Cardiac muscle cell (in vitro differentiated cells and primary cell): ENCODE measurements at regions not wholly inside any gene's neighbourhood (a gene's known extent, or its start where the extent isn't known, plus 50 kb on each side); places are given as distances from the start of the nearest gene placed in this dataset.
A peak's percentile ranks its signal among the peaks of the same experiment; 100 is the strongest.

ENCODE experiments used
- DNase-seq, 2 donors: peaks; one replicate each; pipeline versions ENCODE4 v3.0.0 to v3.0.0-alpha.2; 2010 to 2017; ENCODE audit warnings: low read depth in 1 of 2, low spot score in 1 of 2
- H3K27ac ChIP-seq: fragments of 200-600 bp; sonication (generic); 2 replicates; pipeline ENCODE4 v1.5.1; 2016
- H3K27me3 ChIP-seq: fragments of 200-600 bp; sonication (generic); 2 replicates; pipeline ENCODE4 v1.6.0; 2016; ENCODE audit warnings: control low read depth
- H3K36me3 ChIP-seq: fragments of 200-600 bp; sonication (generic); 2 replicates; pipeline ENCODE4 v1.5.1; 2016; ENCODE audit warnings: control low read depth
- H3K4me1 ChIP-seq: fragments of 200-600 bp; sonication (generic); 2 replicates; pipeline ENCODE4 v1.8.1; 2017; ENCODE audit warnings: low read depth, mild to moderate bottlenecking, mixed run types
- H3K4me3 ChIP-seq: fragments of 200-600 bp; sonication (generic); 2 replicates; pipeline ENCODE4 v1.5.1; 2016; ENCODE audit warnings: mild to moderate bottlenecking
- H3K9me3 ChIP-seq: fragments of 200-600 bp; sonication (generic); 2 replicates; pipeline ENCODE4 v1.5.1; 2017; ENCODE audit warnings: low read depth, mild to moderate bottlenecking, control low read depth
- CTCF ChIP-seq: IDR thresholded peaks from 2 replicates; pipeline ENCODE4 v1.5.1; 2012; ENCODE audit warnings: low read depth, mild to moderate bottlenecking, low read length

GRCh38 chr11:133706925-133707794 is 138.2 kb downstream of the SPATA19 start:
- Histone ChIP-seq H3K9me3 (no peaks in the 10 kb centered on the region), H3K4me1 (peaks cover 7% of the 10 kb centered on the region), H3K36me3 (no peaks in the 10 kb centered on the region), H3K4me3 (no peak overlapping the region), H3K27me3 (no peaks in the 10 kb centered on the region), H3K27ac (no peak overlapping the region)
- no peak for DNase-seq
- TF ChIP-seq CTCF = no peak

DNA sequence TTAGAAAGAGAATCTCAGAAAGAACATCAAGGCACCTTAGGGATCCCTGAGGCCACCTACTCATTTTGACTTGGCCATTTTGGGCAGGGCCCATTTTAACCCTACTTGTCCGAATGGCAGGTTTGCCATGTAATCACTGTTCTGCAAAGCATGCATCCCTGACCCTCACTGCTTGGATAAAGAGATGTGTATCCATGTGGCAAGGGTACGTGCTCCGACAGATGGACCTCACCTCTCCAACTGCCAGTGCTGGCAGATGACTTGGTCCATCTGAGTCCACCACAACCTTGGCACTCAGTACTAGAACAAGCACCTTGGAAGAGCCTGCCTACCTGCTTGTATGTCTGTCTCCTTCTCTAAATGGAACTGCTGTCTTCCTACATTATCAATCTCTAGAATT is 139.4 kb downstream of the SPATA19 start:
- Histone ChIP-seq H3K27me3 (no peaks in the 10 kb centered on the region), H3K4me3 (no peak overlapping the region), H3K27ac (no peak overlapping the region), H3K9me3 (no peaks in the 10 kb centered on the region), H3K36me3 (no peaks in the 10 kb centered on the region), H3K4me1 (peaks cover 3% of the 10 kb centered on the region)
- TF ChIP-seq CTCF = no peak
- DNase-seq = no peak

DNA sequence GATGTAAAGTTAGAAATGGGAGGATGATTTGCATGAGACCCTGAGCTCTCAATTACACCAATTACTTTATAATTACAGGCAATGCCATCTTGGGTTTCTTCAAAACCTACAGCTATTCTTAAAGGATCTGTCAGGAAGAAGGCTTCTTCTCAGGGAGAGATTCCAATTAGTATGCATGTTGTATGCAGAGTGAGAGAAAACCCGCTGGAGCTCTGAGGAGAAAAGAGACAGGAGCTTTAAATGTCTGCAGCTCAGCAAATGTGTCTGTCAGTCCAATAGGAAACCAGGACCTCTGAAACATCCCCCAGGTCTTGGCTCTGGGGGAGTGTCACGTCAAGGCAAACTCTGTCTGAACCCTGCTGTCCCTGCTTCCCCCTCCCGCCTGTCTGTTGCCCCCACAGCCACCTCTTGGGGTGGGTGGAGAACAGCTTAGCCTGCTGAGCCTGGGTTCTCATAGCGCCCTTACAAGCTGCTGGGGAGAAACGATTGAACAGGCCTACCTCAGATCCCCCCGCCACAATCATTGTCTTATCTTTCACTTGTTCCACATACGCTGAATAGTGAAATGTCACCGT is 140.2 kb downstream of the SPATA19 start:
- Histone ChIP-seq H3K9me3 (no peaks in the 10 kb centered on the region), H3K36me3 (no peaks in the 10 kb centered on the region), H3K4me1 (no peaks in the 10 kb centered on the region), H3K27ac (no peak overlapping the region), H3K27me3 (no peaks in the 10 kb centered on the region), H3K4me3 (no peak overlapping the region)
- no peak for TF ChIP-seq CTCF
- DNase-seq = no peak

- Histone ChIP-seq H3K27me3 (no peaks in the 10 kb centered on the region), H3K4me3 (no peak overlapping the region), H3K27ac (no peak overlapping the region), H3K36me3 (no peaks in the 10 kb centered on the region), H3K4me1 (peaks cover 20% of the 10 kb centered on the region), H3K9me3 (no peaks in the 10 kb centered on the region)
- no peak for TF ChIP-seq CTCF
- DNase-seq = no peak
Observed at GRCh38 chr11:133699071-133699470, 146.2 kb downstream of the SPATA19 start.

DNA sequence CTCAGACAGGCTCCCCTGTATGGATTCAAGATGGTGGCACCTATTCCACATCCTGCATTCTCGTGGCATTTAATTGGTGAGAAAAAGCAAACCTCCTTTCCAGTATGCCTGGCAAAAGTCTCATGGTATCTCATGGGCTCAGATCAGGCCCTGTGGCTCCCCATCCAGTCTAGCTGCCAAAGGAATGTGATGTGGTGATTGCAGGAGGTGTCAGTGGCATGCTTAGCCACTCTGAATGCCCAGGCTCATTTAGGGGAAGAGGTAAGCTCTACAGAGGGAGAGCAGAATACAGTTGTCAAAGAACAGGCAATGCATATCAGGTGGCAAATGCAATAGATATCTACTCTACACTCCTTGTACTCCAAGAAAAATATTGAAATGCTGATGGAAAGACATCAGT is 146.7 kb downstream of the SPATA19 start:
- no peaks in the 10 kb centered on the region for H3K27me3 ChIP-seq
- H3K36me3 ChIP-seq = no peaks in the 10 kb centered on the region
- TF ChIP-seq CTCF = no peak
- peaks cover 20% of the 10 kb centered on the region for H3K4me1 ChIP-seq
- H3K27ac ChIP-seq = peak overlapping the region; percentile 95
- no peak overlapping the region for H3K4me3 ChIP-seq
- DNase-seq = no peak
- H3K9me3 ChIP-seq = no peaks in the 10 kb centered on the region
